ENCODE measurements at regions not wholly inside any gene's neighbourhood (a gene's known extent, or its start where the extent isn't known, plus 50 kb on each side); places are given as distances from the start of the nearest gene placed in this dataset.

DNA sequence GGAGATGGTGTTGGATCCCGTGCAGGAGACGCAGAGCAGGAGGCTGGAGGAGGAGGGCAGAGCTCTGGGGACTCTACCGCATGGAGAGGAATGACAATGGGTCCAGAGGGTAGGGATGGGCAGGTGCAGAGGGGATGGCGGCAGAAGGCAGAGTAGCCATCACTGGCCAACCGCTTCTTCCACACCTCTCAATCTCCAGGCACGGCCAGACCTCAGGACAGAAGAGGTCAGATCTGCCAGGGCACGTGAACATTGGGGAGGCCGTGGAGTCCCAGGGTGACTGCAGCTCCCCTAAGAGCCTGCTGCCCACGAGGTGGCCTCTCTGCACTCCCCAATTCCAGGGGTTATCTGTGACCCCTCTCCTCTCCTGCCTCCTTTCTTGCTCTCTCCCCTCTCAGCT lies 162.7 kb upstream of the HDAC4 start:
- no peaks in the 10 kb centered on the region for H3K27me3 ChIP-seq (ENCODE audit: control insufficient read depth, insufficient read depth, low read length)
- no peak overlapping the region for H3K4me3 ChIP-seq (replicated peaks in 1 of 4; ENCODE audit: control extremely low read depth in 1 of 4, insufficient read depth in 1 of 4, low read depth in 3 of 4, low read length in 4 of 4)
- H2AFZ ChIP-seq (ENCODE audit: low read length), result no peak overlapping the region
- no peak overlapping the region for H3K9ac ChIP-seq (ENCODE audit: insufficient read depth, low read length)
- H3K27ac ChIP-seq (ENCODE audit: insufficient read depth, low read length), result no peak overlapping the region
- no peak overlapping the region for H3K4me2 ChIP-seq (ENCODE audit: extremely low read depth, insufficient read depth, low read length)
- DNase-seq (ENCODE audit: low read depth in 2 of 2), result no peak
- H3K36me3 ChIP-seq (ENCODE audit: control insufficient read depth, insufficient read depth, low read length), result no peaks in the 10 kb centered on the region
- no peaks in the 10 kb centered on the region for H3K4me1 ChIP-seq (ENCODE audit: control insufficient read depth, extremely low read depth, insufficient read depth, low read length)
- no peak for TF ChIP-seq EZH2 (IDR thresholded peaks at IDR 0.05; ENCODE audit: low read length, missing control alignments)
- TF ChIP-seq, protein P1, sequence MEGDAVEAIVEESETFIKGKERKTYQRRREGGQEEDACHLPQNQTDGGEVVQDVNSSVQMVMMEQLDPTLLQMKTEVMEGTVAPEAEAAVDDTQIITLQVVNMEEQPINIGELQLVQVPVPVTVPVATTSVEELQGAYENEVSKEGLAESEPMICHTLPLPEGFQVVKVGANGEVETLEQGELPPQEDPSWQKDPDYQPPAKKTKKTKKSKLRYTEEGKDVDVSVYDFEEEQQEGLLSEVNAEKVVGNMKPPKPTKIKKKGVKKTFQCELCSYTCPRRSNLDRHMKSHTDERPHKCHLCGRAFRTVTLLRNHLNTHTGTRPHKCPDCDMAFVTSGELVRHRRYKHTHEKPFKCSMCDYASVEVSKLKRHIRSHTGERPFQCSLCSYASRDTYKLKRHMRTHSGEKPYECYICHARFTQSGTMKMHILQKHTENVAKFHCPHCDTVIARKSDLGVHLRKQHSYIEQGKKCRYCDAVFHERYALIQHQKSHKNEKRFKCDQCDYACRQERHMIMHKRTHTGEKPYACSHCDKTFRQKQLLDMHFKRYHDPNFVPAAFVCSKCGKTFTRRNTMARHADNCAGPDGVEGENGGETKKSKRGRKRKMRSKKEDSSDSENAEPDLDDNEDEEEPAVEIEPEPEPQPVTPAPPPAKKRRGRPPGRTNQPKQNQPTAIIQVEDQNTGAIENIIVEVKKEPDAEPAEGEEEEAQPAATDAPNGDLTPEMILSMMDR (conservative IDR thresholded peaks at IDR 0.05 in 1 of 2, IDR thresholded peaks at IDR 0.05 in 1 of 2; ENCODE audit: low read depth in 1 of 2, low read length in 2 of 2), result no peak
- H3K79me2 ChIP-seq (ENCODE audit: control insufficient read depth, insufficient read depth, low read length), result no peaks in the 10 kb centered on the region
- H4K20me1 ChIP-seq (ENCODE audit: control insufficient read depth, extremely low read depth, insufficient read depth, low read length), result no peaks in the 10 kb centered on the region
- H3K9me3 ChIP-seq (ENCODE audit: control insufficient read depth, insufficient read depth, low read depth, low read length), result no peaks in the 10 kb centered on the region

DNA sequence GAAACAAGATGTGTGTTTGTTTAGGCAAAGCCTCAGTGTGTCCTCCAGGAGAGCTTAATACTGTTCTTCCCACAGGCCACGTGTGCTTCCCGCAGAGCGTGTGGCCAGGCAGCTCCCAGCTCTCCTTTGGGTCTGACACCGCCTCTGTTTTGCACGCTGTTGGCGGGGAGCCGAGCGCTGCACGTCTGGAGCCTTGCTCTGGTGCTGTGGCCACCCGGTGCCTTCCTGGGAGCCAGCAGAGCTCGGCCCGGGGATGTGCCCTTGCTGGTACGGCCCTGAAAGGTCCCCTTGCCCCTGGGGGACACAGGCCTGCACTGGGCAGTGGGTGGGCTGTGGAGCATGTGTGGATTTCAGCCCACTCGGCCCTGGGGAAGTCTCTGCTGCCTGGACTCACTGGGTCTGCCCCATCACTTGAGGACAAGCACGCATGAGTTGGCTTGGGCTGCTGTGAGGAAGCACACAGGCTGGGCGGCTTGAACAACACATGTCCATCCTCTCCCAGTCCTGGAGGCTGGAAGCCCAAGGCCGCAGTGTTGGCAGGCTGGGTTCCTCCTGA lies 160.7 kb upstream of the HDAC4 start:
- no peak for TF ChIP-seq EZH2 (IDR thresholded peaks at IDR 0.05; ENCODE audit: low read length, missing control alignments)
- TF ChIP-seq, protein P1 (conservative IDR thresholded peaks at IDR 0.05 in 1 of 2, IDR thresholded peaks at IDR 0.05 in 1 of 2; ENCODE audit: low read depth in 1 of 2, low read length in 2 of 2), result no peak

DNA sequence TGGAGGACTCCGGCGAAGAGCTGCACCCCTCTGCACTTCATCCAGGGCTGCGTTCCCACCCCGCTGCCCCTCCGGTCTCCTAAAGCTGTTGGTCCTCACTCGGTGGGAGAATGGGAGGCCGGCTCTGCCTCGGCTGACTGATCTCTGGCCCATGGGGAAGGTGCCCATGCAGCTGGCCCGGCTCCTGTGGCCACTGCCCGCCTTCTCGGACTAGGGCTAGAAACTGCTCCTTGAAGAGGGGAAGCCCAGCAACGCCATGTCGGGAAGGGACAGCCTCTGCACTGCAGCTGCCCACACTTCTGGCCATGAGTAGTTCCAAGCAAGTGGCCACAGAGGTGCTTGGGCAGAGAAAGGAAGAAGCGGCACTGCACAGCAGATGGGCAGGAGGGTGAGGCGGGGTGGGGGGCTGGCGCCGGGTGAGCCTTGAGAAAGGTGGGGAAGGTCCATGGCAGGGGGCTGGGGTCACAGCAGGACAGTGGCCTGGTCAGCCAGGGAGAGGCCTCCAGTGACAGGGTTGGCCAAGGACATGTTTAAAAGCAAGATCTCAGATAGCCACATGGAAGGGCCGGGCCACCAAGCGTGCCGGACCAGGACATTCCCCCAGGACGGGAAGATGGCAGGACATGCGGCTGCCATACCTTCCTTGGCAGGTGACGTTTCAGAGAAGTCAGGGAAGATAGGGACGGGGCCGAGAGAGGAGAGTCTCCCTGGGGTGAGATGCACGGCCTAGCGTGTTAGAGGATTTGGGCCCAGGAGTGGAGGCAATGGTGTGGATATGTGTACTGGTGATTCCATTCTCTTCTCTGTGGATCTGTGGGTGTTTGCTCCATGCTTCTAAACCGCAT lies 158.8 kb upstream of the HDAC4 start:
- no peaks in the 10 kb centered on the region for H3K27me3 ChIP-seq (ENCODE audit: control insufficient read depth, insufficient read depth, low read length)
- H3K79me2 ChIP-seq (ENCODE audit: control insufficient read depth, insufficient read depth, low read length), result no peaks in the 10 kb centered on the region
- no peaks in the 10 kb centered on the region for H3K36me3 ChIP-seq (ENCODE audit: control insufficient read depth, insufficient read depth, low read length)
- no peak overlapping the region for H3K4me2 ChIP-seq (ENCODE audit: extremely low read depth, insufficient read depth, low read length)
- no peaks in the 10 kb centered on the region for H3K4me1 ChIP-seq (ENCODE audit: control insufficient read depth, extremely low read depth, insufficient read depth, low read length)
- no peaks in the 10 kb centered on the region for H4K20me1 ChIP-seq (ENCODE audit: control insufficient read depth, extremely low read depth, insufficient read depth, low read length)
- H3K27ac ChIP-seq (ENCODE audit: insufficient read depth, low read length), result no peak overlapping the region
- no peak overlapping the region for H3K4me3 ChIP-seq (replicated peaks in 1 of 4; ENCODE audit: control extremely low read depth in 1 of 4, insufficient read depth in 1 of 4, low read depth in 3 of 4, low read length in 4 of 4)
- H3K9me3 ChIP-seq (ENCODE audit: control insufficient read depth, insufficient read depth, low read depth, low read length), result no peaks in the 10 kb centered on the region
- TF ChIP-seq EZH2 (IDR thresholded peaks at IDR 0.05; ENCODE audit: low read length, missing control alignments), result no peak
- TF ChIP-seq, protein P1 (conservative IDR thresholded peaks at IDR 0.05 in 1 of 2, IDR thresholded peaks at IDR 0.05 in 1 of 2; ENCODE audit: low read depth in 1 of 2, low read length in 2 of 2), result no peak
- no peak overlapping the region for H2AFZ ChIP-seq (ENCODE audit: low read length)
- H3K9ac ChIP-seq (ENCODE audit: insufficient read depth, low read length), result no peak overlapping the region
- DNase-seq (ENCODE audit: low read depth in 2 of 2), result no peak

More for the DNA sequence above, 160.7 kb upstream of the HDAC4 start:
- no peaks in the 10 kb centered on the region for H3K27me3 ChIP-seq (ENCODE audit: control insufficient read depth, insufficient read depth, low read length)
- no peak overlapping the region for H3K4me2 ChIP-seq (ENCODE audit: extremely low read depth, insufficient read depth, low read length)
- H3K27ac ChIP-seq (ENCODE audit: insufficient read depth, low read length), result no peak overlapping the region
- no peak overlapping the region for H2AFZ ChIP-seq (ENCODE audit: low read length)
- H4K20me1 ChIP-seq (ENCODE audit: control insufficient read depth, extremely low read depth, insufficient read depth, low read length), result no peaks in the 10 kb centered on the region
- H3K9me3 ChIP-seq (ENCODE audit: control insufficient read depth, insufficient read depth, low read depth, low read length), result no peaks in the 10 kb centered on the region
- no peak overlapping the region for H3K9ac ChIP-seq (ENCODE audit: insufficient read depth, low read length)
- no peaks in the 10 kb centered on the region for H3K79me2 ChIP-seq (ENCODE audit: control insufficient read depth, insufficient read depth, low read length)
- H3K4me3 ChIP-seq (replicated peaks in 1 of 4; ENCODE audit: control extremely low read depth in 1 of 4, insufficient read depth in 1 of 4, low read depth in 3 of 4, low read length in 4 of 4), result no peak overlapping the region
- peak in 1 of 2 donors; percentile 2 for DNase-seq (ENCODE audit: low read depth in 2 of 2)
- H3K4me1 ChIP-seq (ENCODE audit: control insufficient read depth, extremely low read depth, insufficient read depth, low read length), result no peaks in the 10 kb centered on the region
- no peaks in the 10 kb centered on the region for H3K36me3 ChIP-seq (ENCODE audit: control insufficient read depth, insufficient read depth, low read length)
